OCI-LY1 (cell line): ENCODE measurements at regions not wholly inside any gene's neighbourhood (a gene's known extent, or its start where the extent isn't known, plus 50 kb on each side); places are given as distances from the start of the nearest gene placed in this dataset.

Source experiments
- H2AFZ ChIP-seq: fragments of 200-600 bp; sonication (generic), shearing (Covaris generic); 2 replicates; pipeline ENCODE4 v1.6.0; 2014; ENCODE audit warnings: antibody characterized with exemption, mild to moderate bottlenecking, low read length
- H3F3A ChIP-seq: fragments of 200-600 bp; sonication (generic), shearing (Covaris generic); 2 replicates; pipeline ENCODE4 v1.6.0; 2014; ENCODE audit warnings: mild to moderate bottlenecking, antibody characterized with exemption, low read length, moderate library complexity; ENCODE audit not compliant: insufficient read depth
- H3K27ac ChIP-seq: fragments of 200-600 bp; sonication (generic); 2 replicates; pipeline ENCODE4 v1.5.1; 2014; ENCODE audit warnings: low read length, mixed run types, mild to moderate bottlenecking, low read depth; ENCODE audit not compliant: poor library complexity, severe bottlenecking
- H3K27me3 ChIP-seq: fragments of 200-600 bp; sonication (generic); 2 replicates; pipeline ENCODE4 v1.6.0; 2014; ENCODE audit warnings: antibody characterized with exemption, mild to moderate bottlenecking, low read length, moderate library complexity; ENCODE audit not compliant: insufficient read depth
- H3K36me3 ChIP-seq: fragments of 200-600 bp; sonication (generic); 2 replicates; pipeline ENCODE4 v1.6.1; 2014; ENCODE audit warnings: mild to moderate bottlenecking, antibody characterized with exemption, low read length, moderate library complexity, mixed read lengths; ENCODE audit not compliant: insufficient read depth
- H3K4me1 ChIP-seq: fragments of 200-600 bp; sonication (generic); 2 replicates; pipeline ENCODE4 v1.5.1; 2014; ENCODE audit warnings: mild to moderate bottlenecking, low read length, moderate library complexity; ENCODE audit not compliant: insufficient read depth, severe bottlenecking
- H3K4me2 ChIP-seq: fragments of 200-600 bp; sonication (generic), shearing (Covaris generic); 2 replicates; pipeline ENCODE4 v1.6.1; 2014; ENCODE audit warnings: low read length
- H3K4me3 ChIP-seq: fragments of 200-600 bp; sonication (generic); 2 replicates; pipeline ENCODE4 v1.5.1; 2014; ENCODE audit warnings: low read length, low read depth, mild to moderate bottlenecking, mixed read lengths; ENCODE audit not compliant: poor library complexity, severe bottlenecking
- H3K79me2 ChIP-seq: fragments of 200-600 bp; shearing (Covaris generic); 2 replicates; pipeline ENCODE4 v1.6.1; 2016; ENCODE audit warnings: mixed run types, low read length, mixed read lengths; ENCODE audit not compliant: insufficient read depth
- H3K9ac ChIP-seq: fragments of 200-600 bp; sonication (generic), shearing (Covaris generic); 2 replicates; pipeline ENCODE4 v1.6.1; 2014; ENCODE audit warnings: mild to moderate bottlenecking, low read length, mixed read lengths
- H3K9me2 ChIP-seq: fragments of 200-600 bp; sonication (generic), shearing (Covaris generic); 2 replicates; pipeline ENCODE4 v1.6.1; 2014; ENCODE audit warnings: low read depth, mild to moderate bottlenecking, low read length, mixed read lengths
- H3K9me3 ChIP-seq: fragments of 200-600 bp; shearing (Covaris generic); 2 replicates; pipeline ENCODE4 v1.6.1; 2014; ENCODE audit warnings: low read length, mixed read lengths
- H4K20me1 ChIP-seq: fragments of 200-600 bp; sonication (generic), shearing (Covaris generic); 2 replicates; pipeline ENCODE4 v1.6.0; 2016; ENCODE audit warnings: mild to moderate bottlenecking, low read length; ENCODE audit not compliant: insufficient read depth
- EZH2 ChIP-seq: fragments of 200-600 bp; sonication (generic), shearing (Covaris generic); IDR thresholded peaks from 2 replicates; pipeline ENCODE4 v1.8.0; 2017; ENCODE audit warnings: borderline replicate concordance, mixed run types, mild to moderate bottlenecking, antibody characterized with exemption, low read length, moderate library complexity, mixed read lengths
- TF ChIP-seq, protein P1 (sequence below): fragments of 200-600 bp; sonication (generic), shearing (Covaris generic); IDR thresholded peaks from 2 replicates; pipeline ENCODE4 v1.5.1; 2017; ENCODE audit warnings: mild to moderate bottlenecking, antibody characterized with exemption, low read length, moderate library complexity, mixed read lengths

DNA sequence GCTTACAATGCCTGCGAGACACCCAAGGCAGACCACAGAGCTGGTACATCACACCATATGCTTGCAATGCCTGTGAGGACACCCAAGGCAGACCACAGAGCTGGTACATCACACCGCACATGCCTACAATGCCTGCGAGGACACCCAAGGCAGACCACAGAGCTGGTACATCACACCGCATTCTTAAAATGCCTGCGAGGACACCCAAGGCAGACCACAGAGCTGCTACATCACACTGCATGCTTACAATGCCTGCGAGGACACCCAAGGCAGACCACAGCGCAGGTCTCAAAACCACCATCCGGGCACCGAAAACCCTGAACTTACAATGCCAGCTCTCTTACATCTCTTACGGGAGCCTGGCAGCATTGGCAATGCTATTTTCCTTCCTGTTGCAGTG is 799.6 kb downstream of the GALR1 start:
- Histone ChIP-seq H2AFZ (no peak overlapping the region), H3K4me2 (no peak overlapping the region), H3K9me2 (no peaks in the 10 kb centered on the region), H3K79me2 (no peaks in the 10 kb centered on the region), H3K9ac (no peak overlapping the region), H3K4me3 (no peak overlapping the region), H3K9me3 (no peaks in the 10 kb centered on the region), H3K4me1 (no peaks in the 10 kb centered on the region), H3F3A (no peaks in the 10 kb centered on the region), H3K36me3 (no peaks in the 10 kb centered on the region), H3K27ac (no peak overlapping the region), H3K27me3 (no peaks in the 10 kb centered on the region), H4K20me1 (no peaks in the 10 kb centered on the region)
- TF ChIP-seq EZH2 = no peak
- TF ChIP-seq, protein P1, sequence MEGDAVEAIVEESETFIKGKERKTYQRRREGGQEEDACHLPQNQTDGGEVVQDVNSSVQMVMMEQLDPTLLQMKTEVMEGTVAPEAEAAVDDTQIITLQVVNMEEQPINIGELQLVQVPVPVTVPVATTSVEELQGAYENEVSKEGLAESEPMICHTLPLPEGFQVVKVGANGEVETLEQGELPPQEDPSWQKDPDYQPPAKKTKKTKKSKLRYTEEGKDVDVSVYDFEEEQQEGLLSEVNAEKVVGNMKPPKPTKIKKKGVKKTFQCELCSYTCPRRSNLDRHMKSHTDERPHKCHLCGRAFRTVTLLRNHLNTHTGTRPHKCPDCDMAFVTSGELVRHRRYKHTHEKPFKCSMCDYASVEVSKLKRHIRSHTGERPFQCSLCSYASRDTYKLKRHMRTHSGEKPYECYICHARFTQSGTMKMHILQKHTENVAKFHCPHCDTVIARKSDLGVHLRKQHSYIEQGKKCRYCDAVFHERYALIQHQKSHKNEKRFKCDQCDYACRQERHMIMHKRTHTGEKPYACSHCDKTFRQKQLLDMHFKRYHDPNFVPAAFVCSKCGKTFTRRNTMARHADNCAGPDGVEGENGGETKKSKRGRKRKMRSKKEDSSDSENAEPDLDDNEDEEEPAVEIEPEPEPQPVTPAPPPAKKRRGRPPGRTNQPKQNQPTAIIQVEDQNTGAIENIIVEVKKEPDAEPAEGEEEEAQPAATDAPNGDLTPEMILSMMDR = no peak

DNA sequence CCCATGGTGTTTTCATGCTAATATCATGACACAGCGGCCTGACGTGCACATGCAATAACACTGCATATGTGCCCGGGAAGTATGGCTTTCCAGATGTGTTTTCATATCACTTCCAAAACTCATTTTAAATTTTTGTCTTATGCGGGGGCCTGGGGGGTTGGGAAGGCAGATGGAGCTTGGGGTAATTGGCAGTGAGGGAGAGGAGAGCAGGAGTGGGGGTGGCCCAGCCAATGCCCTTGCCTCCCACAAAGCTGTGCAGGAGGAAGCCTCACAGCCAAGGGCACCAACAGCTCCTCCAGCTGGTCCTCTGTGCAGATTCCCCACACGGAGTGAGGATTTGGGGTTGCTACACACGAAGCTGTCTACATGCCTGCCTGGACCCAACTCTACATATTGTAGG is 805.2 kb downstream of the GALR1 start:
- H3K27me3 ChIP-seq = no peaks in the 10 kb centered on the region
- no peak overlapping the region for H3K9ac ChIP-seq
- TF ChIP-seq, protein P1 = no peak
- TF ChIP-seq EZH2 = no peak
- H3K9me3 ChIP-seq = no peaks in the 10 kb centered on the region
- no peaks in the 10 kb centered on the region for H3K79me2 ChIP-seq
- no peaks in the 10 kb centered on the region for H3F3A ChIP-seq
- H3K27ac ChIP-seq = no peak overlapping the region
- H3K36me3 ChIP-seq = no peaks in the 10 kb centered on the region
- no peak overlapping the region for H3K4me3 ChIP-seq
- no peaks in the 10 kb centered on the region for H3K4me1 ChIP-seq
- H3K4me2 ChIP-seq = no peak overlapping the region
- H2AFZ ChIP-seq = no peak overlapping the region
- no peaks in the 10 kb centered on the region for H4K20me1 ChIP-seq
- H3K9me2 ChIP-seq = no peaks in the 10 kb centered on the region

DNA sequence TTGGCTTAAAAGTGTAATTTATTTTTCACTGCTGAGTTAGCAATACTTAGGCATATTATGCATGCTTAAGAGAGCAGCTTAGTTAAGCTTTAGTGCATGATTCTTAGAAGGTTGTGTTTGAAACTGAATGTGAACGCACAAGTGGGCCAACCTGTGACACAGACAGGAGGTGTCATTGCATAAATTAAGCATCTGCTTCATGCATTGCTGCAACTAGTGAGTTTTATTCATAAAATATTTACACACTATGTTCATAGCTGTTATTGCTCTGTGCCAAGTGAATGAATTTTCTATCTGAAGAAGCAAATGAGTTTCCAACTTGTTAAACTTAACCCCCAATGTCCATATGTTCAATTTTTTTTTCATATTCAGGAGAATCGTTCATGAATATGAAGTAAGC is 806.4 kb downstream of the GALR1 start:
- Histone ChIP-seq H3K27me3 (no peaks in the 10 kb centered on the region), H4K20me1 (no peaks in the 10 kb centered on the region), H3K4me1 (no peaks in the 10 kb centered on the region), H3K4me2 (no peak overlapping the region), H3K9me2 (no peaks in the 10 kb centered on the region), H2AFZ (no peak overlapping the region), H3K9ac (no peak overlapping the region), H3K9me3 (no peaks in the 10 kb centered on the region), H3K36me3 (no peaks in the 10 kb centered on the region), H3K4me3 (no peak overlapping the region), H3K27ac (no peak overlapping the region), H3F3A (no peaks in the 10 kb centered on the region), H3K79me2 (no peaks in the 10 kb centered on the region)
- TF ChIP-seq, protein P1 = no peak
- TF ChIP-seq EZH2 = no peak
